IPS DF 4.7 (cell line): ENCODE measurements at regions not wholly inside any gene's neighbourhood (a gene's known extent, or its start where the extent isn't known, plus 50 kb on each side); places are given as distances from the start of the nearest gene placed in this dataset.

Experiments
- DNase-seq: peaks from one replicate; pipeline ENCODE4 v3.0.0-alpha.2; 2013; ENCODE audit warnings: low spot score; ENCODE audit errors: extremely low read depth

DNA sequence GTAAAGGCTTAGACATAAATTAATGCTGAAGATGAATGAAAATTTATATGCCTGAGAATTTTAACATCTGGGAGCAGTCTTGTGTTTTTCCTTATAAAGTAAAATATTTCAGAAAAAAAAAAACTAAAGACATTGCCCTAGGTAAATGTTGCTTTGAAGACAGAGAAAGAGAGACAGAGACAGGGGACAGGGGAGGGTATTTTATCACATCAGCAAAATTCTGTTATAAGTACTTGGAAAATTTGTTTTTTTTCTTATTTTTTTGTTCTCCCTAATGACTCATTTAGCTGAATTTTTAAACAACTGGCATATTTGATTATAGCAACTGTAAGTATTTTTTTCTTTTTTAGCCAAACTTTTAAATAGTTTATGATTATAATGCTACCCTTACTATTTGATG is 1540.6 kb upstream of the GBE1 start:
- DNase-seq: no peak

DNA sequence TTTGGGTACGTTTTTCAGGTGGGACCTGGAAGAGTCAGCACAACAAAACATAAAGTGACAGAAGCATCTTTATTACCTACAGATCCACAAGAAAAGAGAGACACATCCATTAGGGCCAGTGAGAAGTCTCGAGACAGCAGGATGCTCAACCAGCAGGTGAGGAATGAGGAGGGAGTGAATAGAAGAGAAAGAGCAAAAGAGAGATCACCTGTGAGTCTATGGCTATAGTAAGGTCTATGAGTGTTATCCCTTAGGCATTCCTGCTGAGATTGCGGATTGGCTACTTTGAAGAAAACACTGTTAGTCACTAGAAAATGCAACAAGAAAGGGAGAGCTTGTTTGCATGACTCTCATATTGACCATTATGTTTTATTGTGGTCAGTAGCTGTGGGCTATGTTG is 1556.2 kb upstream of the GBE1 start:
- no peak for DNase-seq

DNA sequence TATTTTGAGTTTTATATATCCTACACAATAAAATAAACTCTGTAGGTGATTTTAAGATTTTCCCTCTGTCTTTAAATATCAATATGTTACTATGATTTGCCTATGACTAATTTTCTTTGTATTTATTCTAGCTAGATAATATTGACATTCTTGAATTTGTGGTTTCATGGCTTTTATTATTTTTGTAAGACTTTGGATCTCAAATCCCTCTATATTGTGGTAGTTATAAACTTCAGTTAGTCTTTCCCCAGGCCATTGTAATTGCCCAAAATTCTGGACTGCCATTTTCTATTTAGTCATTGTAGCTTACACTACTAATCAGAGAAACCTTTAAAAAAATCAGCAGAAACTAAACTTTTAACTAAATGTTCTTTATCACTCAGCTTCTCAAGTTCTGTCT is 1559.3 kb upstream of the GBE1 start:
- no peak for DNase-seq

DNA sequence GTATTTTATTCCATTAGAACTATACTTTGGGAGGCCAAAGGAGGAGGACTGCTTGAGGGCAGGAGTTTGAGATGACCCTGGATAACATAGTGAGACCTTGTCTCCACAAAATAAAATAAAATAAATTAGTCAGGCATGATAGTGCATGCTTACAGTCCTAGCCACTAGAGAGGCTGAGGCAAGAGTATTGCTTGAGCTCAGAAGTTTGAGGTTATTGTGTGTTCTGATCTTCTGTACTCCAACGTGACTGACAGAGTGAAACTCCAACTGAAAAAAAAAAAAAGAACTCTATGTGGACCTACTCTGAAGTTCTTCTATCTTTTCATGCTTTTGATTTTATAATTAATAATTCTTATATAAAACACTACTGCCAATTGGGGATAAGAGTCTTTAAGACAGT is 1560.0 kb upstream of the GBE1 start:
- DNase-seq: no peak

DNA sequence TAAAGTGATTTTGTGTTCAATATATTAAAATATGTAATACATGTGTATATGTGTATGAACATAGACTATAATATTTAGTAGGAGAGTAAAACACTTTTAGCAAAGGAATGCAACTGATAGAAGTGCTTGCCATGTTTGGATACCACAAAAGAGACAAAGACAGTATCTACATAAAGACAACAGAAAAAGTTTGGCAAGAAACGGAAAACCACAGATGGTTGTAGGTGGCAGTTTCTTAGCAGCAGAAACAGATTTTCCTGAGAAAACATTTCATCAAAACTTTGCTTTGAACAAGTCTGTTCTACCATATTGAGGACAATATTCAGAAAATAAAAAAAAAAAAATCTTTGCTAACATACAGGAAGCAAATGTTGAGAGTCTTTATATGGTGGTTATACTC is 1560.4 kb upstream of the GBE1 start:
- DNase-seq: no peak

DNA sequence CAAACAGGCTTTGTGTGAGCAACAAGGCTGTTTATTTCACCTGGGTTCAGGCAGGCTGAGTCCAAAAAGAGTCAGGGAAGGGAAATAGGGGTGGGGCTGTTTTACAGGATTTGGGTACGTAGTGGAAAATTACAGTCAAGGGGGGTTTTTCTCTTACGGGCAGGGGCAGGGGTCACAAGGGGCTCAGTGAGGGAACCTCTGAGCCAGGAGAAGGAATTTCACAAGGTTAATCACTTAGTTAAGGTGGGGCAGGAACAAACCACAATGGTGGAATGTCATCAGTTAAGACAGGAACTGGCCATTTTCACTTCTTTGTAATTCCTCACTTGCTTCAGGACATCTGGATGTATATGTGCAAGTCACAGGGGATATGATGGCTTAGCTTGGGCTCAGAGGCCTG is 1592.8 kb upstream of the GBE1 start:
- DNase-seq: no peak

DNA sequence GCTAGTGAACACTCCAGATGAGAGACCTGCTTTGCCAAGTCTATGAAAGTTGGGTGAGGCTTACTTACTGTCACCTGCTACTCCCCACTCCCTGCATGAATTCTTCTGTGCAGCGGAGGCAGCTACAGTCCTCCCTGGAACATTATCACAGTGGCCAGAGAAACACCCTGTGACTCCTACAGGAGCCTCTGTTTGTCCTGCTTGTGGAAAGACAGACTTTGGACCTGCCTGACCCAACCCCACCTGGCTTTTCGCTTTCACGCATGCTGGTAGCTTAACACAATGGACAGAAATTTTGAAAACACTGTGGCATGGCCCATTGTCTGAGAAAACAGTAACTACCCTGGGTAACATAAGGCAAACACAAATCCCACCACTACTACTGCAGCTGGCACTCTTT is 1565.5 kb upstream of the CADM2 start:
- no peak for DNase-seq

DNA sequence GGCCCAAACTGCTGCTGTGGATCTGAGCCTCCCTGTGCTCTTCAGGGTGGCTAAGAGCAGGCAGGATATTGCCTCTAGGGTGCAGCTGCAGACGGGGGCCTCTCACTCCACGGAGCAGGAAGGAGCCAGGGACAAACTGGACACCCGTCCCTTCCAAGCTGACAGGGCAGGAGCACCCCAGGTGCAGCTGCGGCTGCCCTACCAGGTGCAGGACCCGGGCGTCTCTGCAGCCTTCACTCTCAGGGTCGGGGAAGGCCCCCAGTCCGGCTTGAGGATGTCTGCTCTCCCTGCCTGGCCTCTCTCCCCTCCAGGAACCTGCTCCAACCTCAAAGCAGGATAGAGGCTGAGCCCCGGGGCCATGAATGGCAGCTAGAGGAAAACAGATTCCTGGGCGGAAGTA is 1554.9 kb upstream of the CADM2 start:
- no peak for DNase-seq

DNA sequence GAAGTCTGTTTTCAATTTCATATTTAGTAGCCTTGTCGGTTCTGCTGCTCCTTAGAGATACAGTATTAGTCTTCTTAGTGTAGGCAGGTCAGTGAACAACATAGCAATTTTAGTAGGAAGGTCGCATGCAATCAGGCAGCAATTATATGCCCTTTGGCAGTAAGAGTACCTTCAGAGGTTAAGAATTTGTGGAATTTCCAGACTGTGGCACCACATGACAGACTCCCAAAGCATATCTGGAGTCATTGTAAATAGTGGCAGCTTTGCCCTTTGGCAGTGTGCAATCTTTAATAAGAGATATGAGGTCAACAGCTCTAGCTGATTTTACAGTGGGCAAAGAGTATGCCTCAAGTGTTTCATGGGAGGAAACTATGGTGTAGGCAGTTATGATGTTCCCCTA is 1532.5 kb upstream of the CADM2 start:
- no peak for DNase-seq

DNA sequence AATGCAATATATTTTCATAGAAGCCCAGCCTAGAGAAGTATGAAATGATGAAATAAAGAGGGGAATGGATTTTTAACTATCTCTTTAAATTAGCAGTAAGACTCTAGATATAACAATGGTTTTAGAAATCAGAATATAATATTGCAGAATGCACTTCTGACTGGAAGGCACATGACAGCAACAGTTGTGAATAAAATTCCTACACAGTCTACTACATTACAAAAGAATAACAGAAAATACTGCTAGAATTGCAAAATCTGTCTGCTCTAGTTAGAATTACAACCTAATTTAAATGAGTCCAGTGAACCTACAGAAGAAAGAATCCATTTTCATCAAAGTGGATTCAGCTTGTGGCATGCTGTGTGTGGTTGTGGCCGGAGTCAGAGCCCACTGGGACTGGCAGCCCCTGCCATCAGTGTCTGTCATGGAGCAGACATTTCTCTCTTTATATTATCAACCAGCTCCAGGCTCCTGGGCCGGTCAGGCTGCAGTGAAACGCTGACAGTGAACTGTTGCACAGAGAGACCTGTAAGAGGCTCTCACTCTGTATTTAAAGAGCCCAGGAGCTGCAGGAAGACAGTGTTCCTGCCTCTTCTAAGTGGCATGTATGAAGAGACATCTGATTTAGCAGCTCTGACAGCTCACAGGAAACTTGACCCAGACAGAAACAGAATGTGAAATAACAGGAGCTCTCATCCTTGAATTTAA is 1523.8 kb upstream of the CADM2 start:
- DNase-seq: no peak

DNA sequence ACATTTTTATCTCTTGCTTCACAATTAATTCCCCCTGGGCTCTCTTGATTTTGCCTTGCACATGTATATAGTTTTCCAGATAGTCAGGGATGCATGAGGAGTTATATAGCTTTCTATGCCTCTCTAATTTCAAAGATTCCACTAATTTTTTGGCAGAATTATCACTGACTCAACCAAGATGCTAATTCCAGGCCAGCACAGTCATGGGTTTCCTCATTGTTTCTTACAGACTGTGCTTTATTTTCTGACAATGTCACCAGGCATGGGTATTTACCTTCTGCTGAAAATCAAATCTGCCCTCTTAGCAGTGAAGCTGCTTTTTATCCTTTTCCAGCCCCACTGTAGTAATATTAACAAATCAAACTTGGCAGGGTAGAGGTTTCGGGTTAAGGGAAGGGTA is 1520.6 kb upstream of the CADM2 start:
- no peak for DNase-seq

DNA sequence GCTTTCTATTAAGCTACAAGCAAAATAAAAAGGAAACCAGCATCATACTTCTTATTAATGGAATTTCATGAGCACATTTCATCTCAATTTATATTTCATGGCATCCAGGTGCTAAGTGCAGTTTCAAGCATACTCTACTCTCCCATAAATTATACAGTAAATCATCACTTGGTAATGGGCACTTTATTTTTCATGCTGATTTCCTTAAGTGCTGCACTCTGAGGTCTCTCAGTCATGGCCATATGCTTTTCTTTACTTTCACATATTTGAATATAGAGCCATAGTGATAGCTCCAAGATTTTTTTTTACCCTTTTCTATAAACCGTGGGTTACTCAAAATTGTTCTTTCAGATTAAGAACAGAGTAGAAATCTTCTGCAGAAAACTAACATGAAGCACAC is 1505.7 kb upstream of the CADM2 start:
- DNase-seq: no peak

DNA sequence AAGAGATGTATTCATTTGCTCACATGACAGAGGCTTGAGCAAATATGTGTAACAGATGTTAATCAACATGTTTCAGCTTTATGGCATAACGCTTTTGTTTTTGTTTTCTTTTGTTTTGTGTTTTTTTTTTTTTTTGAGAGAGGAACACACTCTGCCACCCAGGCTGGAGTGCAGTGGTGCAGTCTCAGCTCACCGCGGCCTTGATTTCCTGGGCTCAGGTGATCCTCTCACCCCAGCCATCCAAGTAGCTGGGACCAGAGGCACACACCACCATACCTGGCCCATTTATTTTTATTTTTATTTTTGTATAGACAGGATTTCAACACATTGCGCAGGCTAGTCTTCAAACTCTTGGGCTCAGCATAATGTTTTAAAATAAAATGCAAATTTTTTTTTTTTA is 1504.4 kb upstream of the CADM2 start:
- DNase-seq: no peak

DNA sequence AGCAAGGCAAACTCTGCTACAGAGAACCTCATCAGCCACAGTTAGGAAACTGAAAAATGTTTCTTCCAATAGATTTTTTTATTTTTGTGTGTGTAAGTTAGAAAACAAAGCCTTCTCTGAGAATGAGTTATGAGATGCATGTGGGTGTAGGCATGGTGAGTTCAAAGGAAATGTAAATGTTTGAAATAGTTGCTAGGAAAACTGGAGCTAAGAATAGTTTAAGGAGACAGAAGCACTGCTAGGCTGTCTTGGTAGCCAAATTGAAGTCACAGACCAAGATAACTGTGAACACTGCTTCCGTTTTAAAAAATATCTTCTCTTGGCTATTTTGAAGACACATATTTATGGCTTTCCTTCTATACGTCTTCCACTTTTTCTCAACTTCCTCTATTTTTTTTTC is 1501.2 kb upstream of the CADM2 start:
- no peak for DNase-seq

DNA sequence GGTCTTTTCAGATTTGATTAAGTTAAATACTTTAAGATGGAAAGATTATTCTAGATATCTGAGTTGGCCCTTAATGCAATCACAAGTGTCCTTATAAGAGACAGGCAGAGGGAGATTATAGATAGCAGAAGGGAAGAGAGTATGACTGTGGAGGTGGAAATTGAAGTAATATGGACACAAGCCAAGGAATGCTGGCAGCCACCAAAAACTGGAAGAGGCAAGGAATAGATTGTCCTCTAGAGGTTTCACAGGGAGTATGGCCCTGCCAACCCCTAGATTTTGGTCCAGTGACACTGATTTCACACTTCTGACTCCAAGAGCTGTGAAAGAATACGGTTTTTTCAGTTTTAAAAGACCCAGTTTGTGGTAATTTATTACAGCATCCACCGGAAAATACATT is 1498.7 kb upstream of the CADM2 start:
- no peak for DNase-seq

DNA sequence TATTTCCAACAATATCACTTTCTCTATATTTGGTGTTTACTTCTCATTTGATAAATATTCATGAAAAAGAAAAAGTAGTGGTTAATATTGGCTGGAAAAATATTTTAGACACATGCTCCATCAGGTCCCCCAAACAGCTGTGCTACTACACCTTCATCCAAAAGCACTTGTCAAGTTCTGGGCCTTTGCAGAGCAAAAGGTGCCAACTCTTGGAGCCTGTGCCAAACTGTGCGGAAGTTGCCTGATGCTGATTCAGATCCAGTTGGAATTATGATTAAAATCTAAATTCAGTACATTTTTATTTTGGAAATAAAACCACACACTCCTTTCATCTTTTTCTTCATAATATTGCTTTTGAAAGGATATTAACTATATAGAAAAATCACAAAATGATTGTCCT is 1497.4 kb upstream of the CADM2 start:
- DNase-seq: no peak

DNA sequence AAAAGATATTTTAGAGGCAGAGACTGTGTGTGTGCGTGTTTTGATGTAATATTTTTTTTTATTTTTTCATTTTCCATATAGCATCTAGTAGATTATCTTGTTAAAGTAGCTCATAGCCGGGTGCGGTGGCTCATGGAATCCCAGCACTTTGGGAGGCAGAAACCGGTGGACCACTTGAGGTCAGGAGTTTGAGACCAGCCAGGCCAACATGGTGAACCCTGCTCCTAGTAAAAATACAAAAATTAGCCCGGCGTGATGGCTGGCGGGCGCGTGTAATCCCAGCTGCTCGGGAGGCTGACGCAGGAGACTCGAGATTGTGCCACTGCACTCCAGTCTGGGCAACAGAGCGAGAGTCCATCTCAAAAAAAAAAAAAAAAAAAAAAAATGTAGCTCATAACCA is 1481.2 kb upstream of the CADM2 start:
- DNase-seq: no peak

DNA sequence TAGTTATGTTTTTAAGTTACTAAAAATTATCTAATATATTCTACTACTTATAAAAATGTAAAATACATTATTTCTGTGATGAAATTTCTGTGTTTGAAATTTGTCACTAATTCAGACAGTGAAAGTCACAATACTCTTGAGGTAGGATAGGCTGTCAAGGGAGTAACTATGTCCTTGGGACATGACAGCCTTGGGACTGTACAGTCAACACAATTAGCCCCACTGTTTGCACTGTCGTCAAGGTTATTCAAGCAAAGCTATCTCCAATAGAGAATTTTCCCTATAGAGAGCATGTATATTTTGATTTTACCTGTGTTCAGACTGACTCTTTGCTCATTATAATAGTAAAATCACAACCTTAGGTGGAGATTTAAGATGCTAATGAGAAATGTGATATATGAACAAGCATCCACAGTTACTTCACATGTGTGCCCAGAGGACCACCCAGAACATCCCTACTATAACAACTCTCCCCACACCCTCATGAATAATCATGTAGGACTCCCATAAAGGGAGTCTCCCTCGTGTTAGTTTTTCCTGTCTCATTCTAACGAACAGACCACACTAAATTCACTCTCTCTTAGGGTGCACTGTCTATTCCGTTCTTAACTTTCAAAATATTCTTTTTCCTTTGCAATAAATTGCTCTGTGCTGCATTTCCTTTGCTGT is 1476.3 kb upstream of the CADM2 start:
- no peak for DNase-seq

DNA sequence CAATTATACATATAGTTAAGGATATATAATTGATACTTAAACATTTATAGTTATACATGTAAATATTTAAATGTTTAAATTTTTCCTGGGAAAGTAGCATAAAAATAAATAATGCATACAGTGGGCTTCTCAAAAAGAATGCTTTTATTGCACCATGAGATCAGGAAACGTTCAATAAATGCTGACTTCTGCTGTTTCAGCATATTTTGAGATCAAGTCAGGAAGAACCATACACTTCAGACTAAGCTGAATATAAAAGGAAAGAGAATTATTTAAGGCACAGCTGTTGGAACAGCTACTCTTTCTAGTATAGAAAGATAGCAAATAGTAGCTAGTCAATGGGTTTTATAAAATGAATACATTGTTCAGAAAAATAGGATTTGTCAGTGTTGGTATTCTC is 1462.3 kb upstream of the CADM2 start:
- DNase-seq: no peak

DNA sequence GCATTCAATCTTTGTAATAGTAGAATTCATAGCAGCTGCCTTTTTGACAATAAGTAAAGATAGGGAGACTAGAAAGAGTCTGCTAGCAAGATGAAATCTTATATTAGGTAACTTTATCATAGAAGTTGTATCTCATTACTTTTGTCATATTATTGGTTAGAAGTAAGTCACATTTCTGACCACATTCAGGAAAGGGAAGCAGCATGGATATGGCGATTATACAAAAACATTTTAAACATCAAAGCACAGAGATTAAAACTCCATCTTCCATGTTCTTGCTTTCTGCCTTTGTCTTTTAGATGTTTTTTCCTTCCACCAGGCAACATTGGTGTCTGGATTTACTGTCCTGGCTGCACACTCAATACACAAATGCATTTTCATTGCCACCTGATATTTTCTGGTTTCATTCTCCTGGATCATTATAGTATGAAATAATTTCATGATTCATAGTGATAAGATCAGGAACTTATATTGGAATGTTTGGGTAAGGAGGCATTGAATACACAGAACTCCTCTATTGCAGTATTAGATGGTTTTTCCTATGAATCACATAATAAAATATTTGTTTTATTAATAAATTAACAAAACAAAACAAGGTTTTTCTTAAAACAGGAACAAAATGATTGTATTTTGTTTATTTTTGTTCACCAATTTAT is 1460.3 kb upstream of the CADM2 start:
- no peak for DNase-seq

DNA sequence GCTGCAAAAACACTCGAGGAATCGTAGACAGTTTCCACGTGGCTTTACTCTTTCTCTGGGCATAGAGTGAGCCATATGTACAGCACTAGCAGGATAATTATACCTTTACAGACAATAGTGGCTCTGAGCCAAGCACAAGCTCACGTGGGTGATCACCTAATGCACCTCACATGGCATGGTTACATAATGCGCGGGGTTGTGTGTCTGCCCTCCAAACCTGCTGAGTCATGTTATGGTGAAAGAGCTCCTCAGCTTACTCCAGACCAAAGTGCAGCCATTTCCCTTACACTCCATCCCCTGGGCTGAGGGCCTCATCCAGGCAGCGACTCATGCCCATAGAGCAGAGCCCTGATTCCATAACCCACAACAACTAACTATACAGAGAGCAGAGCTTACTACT is 1458.4 kb upstream of the CADM2 start:
- DNase-seq: no peak

DNA sequence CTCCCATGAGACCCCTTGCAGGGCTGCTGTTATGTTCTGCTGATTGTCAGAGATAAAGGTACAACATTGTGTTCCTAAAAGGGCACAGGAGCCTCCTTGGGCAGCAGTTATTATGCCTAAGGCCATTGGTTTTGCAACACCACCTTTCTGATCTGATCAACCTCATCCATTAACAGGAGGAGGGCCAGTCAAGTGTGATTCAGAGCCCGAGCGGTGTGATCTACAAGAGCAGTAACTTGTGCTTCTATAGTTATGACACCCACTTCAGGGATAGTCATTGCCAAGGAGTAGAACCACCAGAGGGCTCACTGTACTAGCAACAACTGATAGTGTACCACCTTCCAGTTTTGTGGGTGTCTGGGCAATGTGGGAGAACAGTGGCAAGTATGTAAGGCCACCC is 1457.9 kb upstream of the CADM2 start:
- no peak for DNase-seq

DNA sequence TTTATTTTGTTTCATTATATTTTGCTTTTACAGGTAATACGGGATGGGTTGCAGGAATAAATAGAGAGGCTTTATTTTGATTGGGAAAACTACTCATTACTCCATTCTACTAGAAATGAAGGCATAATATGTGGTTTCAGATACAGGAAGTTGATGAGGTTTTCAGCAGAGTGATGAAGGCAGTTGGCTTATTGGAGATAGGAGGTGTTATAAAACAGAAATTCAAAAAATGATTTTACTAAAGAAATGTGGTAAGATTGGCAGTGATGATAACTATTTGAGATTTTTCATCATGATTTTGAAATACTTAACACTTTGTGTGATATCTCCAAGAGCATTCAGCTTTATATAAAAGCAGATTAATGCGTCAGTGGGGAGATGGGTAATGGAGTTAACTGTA is 1445.7 kb upstream of the CADM2 start:
- no peak for DNase-seq
